ENCODE measurements at regions not wholly inside any gene's neighbourhood (a gene's known extent, or its start where the extent isn't known, plus 50 kb on each side); places are given as distances from the start of the nearest gene placed in this dataset.

DNA sequence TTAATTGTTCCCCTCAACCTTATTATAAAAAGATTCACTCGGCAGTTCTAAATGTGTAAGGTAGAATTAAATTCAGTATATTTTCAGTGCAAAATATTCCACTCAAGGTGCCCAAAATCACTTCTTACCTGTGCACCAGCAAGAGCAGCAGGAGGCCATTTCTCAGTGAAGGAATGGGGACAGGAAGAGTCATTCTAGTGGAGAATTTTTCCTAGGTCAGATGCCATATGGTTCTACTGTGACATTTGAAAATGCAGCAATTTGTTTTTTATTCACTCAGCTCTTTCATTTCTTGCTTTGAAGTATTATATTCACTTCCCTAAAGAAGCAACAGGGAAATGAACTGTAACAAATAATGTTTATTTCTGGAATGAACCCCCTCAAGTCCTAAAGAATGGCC, 264.0 kb upstream of the SYT1 start:
- TF ChIP-seq, protein P1, sequence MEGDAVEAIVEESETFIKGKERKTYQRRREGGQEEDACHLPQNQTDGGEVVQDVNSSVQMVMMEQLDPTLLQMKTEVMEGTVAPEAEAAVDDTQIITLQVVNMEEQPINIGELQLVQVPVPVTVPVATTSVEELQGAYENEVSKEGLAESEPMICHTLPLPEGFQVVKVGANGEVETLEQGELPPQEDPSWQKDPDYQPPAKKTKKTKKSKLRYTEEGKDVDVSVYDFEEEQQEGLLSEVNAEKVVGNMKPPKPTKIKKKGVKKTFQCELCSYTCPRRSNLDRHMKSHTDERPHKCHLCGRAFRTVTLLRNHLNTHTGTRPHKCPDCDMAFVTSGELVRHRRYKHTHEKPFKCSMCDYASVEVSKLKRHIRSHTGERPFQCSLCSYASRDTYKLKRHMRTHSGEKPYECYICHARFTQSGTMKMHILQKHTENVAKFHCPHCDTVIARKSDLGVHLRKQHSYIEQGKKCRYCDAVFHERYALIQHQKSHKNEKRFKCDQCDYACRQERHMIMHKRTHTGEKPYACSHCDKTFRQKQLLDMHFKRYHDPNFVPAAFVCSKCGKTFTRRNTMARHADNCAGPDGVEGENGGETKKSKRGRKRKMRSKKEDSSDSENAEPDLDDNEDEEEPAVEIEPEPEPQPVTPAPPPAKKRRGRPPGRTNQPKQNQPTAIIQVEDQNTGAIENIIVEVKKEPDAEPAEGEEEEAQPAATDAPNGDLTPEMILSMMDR (conservative IDR thresholded peaks at IDR 0.05) = no peak
- H3K27me3 Mint-ChIP-seq (ENCODE audit: low read depth) = no peaks in the 10 kb centered on the region
- DNase-seq (ENCODE audit: low read depth, low spot score) = no peak
- H3K36me3 Mint-ChIP-seq (ENCODE audit: low read depth) = peaks cover 7% of the 10 kb centered on the region
- H3K9me3 Mint-ChIP-seq = peaks cover 20% of the 10 kb centered on the region
- no peak overlapping the region for H3K27ac Mint-ChIP-seq (ENCODE audit: unreplicated experiment)
- H3K4me1 Mint-ChIP-seq = no peaks in the 10 kb centered on the region
- no peak overlapping the region for H3K4me3 Mint-ChIP-seq

DNA sequence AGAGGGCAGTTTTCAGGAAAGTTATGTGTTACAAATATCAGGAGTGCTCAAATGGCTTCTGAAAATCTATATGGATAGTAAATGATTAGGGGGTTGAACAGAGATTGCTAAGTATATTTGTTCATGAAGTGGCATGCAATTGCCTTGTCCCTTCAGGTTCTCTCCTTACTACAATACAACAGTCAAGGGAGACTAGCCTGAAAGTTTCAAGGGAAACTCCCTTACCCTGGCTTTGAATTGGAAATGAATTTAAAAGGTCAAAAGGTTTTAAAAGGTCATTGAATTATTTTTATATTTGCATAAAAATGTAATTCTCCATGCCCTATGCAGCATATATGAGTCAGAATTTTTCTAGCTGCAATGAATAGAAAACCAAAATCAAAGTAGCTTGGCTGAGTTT, 253.1 kb upstream of the SYT1 start:
- Mint-ChIP-seq H3K27ac (ENCODE audit: unreplicated experiment) (no peak overlapping the region), H3K9me3 (peaks cover 7% of the 10 kb centered on the region), H3K4me1 (no peaks in the 10 kb centered on the region), H3K36me3 (ENCODE audit: low read depth) (no peaks in the 10 kb centered on the region), H3K27me3 (ENCODE audit: low read depth) (no peaks in the 10 kb centered on the region), H3K4me3 (no peak overlapping the region)
- TF ChIP-seq, protein P1 (conservative IDR thresholded peaks at IDR 0.05) = no peak
- DNase-seq (ENCODE audit: low read depth, low spot score) = no peak

DNA sequence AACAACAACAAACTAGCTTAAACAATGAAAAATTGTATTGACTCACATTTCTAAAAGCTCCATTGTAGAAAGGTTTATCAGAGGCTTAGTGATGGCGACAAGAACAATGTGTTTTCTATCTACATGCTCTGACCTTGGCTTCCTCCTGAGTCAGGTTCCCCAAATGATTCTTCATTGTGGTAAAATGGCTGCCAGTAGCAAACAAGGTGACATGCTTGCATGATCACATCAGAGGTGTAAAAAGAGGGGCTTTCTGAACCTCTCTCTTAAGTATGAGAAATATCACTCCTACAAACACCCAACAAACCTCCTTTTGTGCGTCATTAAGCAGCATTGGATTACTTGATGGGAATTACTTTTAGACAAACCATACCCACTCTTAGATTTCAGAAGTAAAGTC, 252.4 kb upstream of the SYT1 start:
- TF ChIP-seq, protein P1 (conservative IDR thresholded peaks at IDR 0.05) = no peak
- Mint-ChIP-seq H3K4me1 (no peaks in the 10 kb centered on the region), H3K27me3 (ENCODE audit: low read depth) (no peaks in the 10 kb centered on the region), H3K9me3 (peaks cover 7% of the 10 kb centered on the region), H3K36me3 (ENCODE audit: low read depth) (no peaks in the 10 kb centered on the region), H3K4me3 (no peak overlapping the region), H3K27ac (ENCODE audit: unreplicated experiment) (no peak overlapping the region)
- DNase-seq (ENCODE audit: low read depth, low spot score) = no peak

DNA sequence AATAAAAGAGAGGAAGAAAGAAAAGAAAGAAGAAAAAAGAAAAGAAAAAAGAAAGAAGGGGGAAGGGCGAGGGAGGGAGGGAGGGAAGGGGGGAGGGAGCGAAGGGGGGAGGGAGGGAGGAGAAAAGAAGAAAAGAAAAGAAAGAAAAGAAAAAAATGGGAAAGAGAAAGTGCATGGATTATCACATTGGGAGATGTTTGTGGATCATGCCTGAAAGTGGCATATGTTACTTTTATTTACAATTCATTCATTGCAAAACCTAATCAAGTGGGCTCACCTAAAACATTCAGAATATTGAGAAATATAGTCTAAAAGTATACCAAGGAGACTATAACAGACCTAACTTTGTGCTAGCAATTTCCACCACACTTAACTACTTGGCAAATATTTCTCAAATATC, 246.9 kb upstream of the SYT1 start:
- Mint-ChIP-seq H3K9me3 (peaks cover 3% of the 10 kb centered on the region), H3K36me3 (ENCODE audit: low read depth) (no peaks in the 10 kb centered on the region), H3K4me1 (peaks cover 8% of the 10 kb centered on the region), H3K27me3 (ENCODE audit: low read depth) (no peaks in the 10 kb centered on the region), H3K27ac (ENCODE audit: unreplicated experiment) (no peak overlapping the region), H3K4me3 (no peak overlapping the region)
- TF ChIP-seq, protein P1 (conservative IDR thresholded peaks at IDR 0.05) = no peak
- DNase-seq (ENCODE audit: low read depth, low spot score) = no peak

DNA sequence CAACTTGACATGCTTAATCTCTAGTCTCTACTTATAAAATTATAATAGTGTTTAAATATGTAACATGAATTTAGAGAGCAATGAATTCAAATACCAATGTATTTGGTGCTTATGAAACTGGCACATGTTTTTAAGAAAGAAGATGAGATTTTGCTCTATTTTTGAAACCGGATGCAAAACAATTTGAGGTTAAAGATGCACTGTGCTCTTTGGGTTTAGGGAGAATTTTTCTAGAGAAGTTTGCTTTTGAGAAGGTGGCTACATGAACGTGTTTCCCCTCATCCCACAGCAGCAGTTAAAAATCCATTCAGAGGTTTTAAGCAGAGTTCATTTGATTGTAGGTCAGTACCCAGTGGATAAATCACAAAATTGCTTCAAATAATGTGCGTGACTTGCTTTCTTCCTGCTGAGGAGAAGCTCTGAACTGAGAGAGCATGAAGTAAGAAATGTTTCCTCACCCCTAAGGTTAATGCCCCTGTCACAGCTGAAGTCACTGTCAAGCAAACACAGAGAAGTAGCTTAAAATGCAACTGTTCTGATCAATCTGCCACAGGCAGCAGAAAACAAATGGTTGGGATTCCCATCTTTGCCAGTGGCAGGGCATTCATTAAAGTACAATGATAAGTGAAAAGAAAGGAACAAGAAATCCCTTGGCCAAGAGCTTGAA, 241.9 kb upstream of the SYT1 start:
- TF ChIP-seq, protein P1 (conservative IDR thresholded peaks at IDR 0.05) = no peak
- no peaks in the 10 kb centered on the region for H3K36me3 Mint-ChIP-seq (ENCODE audit: low read depth)
- H3K4me3 Mint-ChIP-seq = no peak overlapping the region
- H3K9me3 Mint-ChIP-seq = peaks cover 6% of the 10 kb centered on the region
- peaks cover 33% of the 10 kb centered on the region for H3K4me1 Mint-ChIP-seq
- H3K27me3 Mint-ChIP-seq (ENCODE audit: low read depth) = no peaks in the 10 kb centered on the region
- DNase-seq (ENCODE audit: low read depth, low spot score) = no peak
- H3K27ac Mint-ChIP-seq (ENCODE audit: unreplicated experiment) = peak overlapping the region; percentile 53
